GM10266 (cell line): ENCODE measurements at regions not wholly inside any gene's neighbourhood (a gene's known extent, or its start where the extent isn't known, plus 50 kb on each side); places are given as distances from the start of the nearest gene placed in this dataset.

Experiments used
- DNase-seq: peaks from one replicate; pipeline ENCODE4 v3.0.0; 2012; ENCODE audit errors: extremely low spot score
- CTCF ChIP-seq: IDR thresholded peaks from 2 replicates; pipeline ENCODE4 v1.5.1; 2012; ENCODE audit warnings: mild to moderate bottlenecking, low read depth; ENCODE audit not compliant: control insufficient read depth, insufficient read depth; ENCODE audit errors: missing control alignments

DNA sequence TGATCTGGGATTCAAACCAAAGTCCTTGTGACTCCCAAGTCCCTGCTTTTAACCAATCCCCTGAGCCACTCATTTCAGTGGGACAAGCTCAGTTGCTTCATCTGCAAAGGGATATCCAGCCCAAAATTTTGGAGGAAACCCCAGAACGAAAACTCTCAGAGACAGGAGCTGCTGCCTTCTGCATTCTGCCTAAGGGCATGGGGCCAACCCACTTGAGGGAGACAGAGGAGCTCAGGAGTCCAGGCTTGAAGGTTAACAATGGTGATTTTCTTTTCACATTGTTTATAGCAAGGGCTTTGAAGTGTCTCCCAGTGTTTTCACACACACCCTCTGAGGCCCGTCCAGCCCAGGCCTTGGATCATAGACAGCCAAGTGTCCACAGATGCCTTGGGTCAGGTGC, 148.1 kb upstream of the CTTNBP2NL start:
- DNase-seq = no peak
- TF ChIP-seq CTCF = no peak

- no peak for DNase-seq
- TF ChIP-seq CTCF = no peak
Observed at GRCh38 chr1:112250892-112251291, 145.1 kb upstream of the CTTNBP2NL start.

DNA sequence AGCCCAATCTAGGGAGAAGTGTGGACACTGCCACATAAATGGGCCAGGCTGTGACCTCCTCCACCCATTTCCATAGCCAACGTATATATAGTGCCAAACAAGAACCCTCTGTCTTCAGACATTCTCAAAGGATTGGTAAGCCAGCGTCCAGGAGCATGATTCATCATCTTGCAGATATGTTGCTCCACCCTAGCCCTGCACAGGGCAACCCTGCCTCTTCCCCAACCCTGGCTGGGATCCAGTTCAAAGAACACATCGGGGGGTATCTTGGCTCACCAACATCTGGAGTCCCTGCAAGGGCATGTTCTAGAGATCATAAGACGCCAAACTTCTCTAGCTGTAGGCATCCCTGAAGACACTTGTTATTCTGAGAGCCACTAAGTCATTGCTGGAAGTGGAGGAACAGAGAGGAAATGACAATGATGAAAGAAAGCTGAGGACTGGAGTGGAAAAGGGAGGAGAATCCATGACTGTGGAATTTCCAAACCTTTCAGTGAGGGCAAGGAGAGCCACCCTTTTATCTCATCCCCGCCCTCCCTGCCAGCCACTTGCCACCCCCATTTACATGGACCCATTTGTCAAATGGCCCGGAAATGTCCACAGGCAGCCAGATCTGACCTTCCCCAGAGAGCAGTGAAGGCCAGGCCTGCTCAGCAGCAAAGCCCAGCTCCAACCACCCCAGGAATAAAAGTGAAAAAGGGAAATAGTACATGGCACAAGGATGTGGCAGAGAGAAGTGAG, 144.1 kb upstream of the CTTNBP2NL start:
- DNase-seq = no peak
- no peak for TF ChIP-seq CTCF

- TF ChIP-seq CTCF = no peak
- DNase-seq = no peak
Observed at GRCh38 chr1:112253366-112253765, 142.6 kb upstream of the CTTNBP2NL start.

DNA sequence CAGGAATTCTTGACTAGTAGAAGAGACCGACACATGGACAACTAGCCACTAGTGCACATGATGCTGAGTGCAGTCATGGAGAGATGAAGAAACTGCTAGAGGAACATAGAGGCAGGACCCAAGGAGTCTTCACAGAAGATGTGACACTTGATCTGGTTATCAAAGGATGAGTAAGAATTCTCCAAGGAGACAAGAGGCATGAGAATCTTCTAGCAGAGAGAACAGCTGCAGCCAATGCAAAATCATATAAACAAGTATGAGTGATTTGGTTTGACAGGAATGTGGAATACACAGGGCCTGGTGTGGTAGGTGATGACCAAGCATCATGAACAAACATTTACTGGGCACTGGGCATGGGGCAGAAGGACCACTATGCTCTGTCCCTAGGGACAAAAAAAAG, 140.9 kb upstream of the CTTNBP2NL start:
- no peak for DNase-seq
- no peak for TF ChIP-seq CTCF

GRCh38 chr1:112256411-112256810, 139.6 kb upstream of the CTTNBP2NL start:
- DNase-seq = no peak
- no peak for TF ChIP-seq CTCF

- DNase-seq = no peak
- TF ChIP-seq CTCF = no peak
Observed at GRCh38 chr1:112257043-112257835, 138.8 kb upstream of the CTTNBP2NL start.
